ENCODE measurements at regions not wholly inside any gene's neighbourhood (a gene's known extent, or its start where the extent isn't known, plus 50 kb on each side); places are given as distances from the start of the nearest gene placed in this dataset.

DNA sequence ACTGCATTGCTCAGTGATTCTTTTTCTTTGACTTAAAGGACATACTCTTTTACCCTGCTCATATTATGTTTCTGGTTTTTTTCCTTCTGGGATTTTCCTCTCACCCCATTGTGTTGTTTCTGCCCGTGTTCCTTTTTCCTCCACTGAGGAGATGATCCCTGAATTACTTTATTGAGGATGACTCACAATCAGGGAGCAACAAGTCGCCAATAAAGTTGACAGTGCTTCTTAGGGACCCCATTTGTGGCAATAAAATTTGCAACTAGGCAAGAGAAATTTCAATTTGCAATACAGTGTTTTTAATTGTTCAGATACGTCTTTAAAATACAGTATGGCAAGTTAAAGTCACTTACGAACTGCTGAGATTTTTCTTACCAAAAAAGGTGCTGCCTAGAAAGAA, 217.9 kb downstream of the SOX4 start:
- TF ChIP-seq, protein P1, sequence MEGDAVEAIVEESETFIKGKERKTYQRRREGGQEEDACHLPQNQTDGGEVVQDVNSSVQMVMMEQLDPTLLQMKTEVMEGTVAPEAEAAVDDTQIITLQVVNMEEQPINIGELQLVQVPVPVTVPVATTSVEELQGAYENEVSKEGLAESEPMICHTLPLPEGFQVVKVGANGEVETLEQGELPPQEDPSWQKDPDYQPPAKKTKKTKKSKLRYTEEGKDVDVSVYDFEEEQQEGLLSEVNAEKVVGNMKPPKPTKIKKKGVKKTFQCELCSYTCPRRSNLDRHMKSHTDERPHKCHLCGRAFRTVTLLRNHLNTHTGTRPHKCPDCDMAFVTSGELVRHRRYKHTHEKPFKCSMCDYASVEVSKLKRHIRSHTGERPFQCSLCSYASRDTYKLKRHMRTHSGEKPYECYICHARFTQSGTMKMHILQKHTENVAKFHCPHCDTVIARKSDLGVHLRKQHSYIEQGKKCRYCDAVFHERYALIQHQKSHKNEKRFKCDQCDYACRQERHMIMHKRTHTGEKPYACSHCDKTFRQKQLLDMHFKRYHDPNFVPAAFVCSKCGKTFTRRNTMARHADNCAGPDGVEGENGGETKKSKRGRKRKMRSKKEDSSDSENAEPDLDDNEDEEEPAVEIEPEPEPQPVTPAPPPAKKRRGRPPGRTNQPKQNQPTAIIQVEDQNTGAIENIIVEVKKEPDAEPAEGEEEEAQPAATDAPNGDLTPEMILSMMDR (IDR thresholded peaks at IDR 0.05), result no peak
- no peak for TF ChIP-seq POLR2A (IDR thresholded peaks at IDR 0.05)
